HG02588 (cell line): ENCODE measurements at regions not wholly inside any gene's neighbourhood (a gene's known extent, or its start where the extent isn't known, plus 50 kb on each side); places are given as distances from the start of the nearest gene placed in this dataset.

ENCODE experiments used
- ATAC-seq: cut with Tn5 transposase; IDR thresholded peaks from one replicate; pipeline ENCODE4 v1.9.1; 2021; ENCODE audit warnings: mild to moderate bottlenecking, moderate library complexity; ENCODE audit not compliant: unreplicated experiment

DNA sequence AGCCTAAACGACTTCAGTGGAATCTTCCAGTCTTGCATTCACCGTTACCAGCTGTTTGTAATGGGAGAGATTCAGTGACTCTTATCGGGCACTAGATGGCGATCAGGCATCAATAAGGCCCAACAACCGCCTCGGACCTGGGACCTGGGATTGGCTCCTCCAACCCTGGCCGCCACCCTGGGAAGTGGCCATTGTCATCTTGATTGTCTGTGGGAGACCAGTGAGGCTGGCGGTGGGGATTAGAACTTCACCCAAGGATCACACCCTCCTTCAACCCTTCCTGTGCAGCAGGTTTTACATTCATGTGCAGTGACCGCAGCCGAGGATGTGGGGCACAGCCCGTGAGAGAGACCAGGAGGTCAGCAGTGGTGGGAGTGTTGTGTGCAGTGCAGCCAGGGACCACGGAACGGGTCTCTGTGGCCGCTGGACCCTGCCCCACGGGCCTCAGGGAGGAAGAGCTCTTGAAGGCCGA lies 85.3 kb downstream of the SPP2 start:
- no peak for ATAC-seq

GRCh38 chr2:234134496-234134895 lies 84.0 kb downstream of the SPP2 start:
- no peak for ATAC-seq

DNA sequence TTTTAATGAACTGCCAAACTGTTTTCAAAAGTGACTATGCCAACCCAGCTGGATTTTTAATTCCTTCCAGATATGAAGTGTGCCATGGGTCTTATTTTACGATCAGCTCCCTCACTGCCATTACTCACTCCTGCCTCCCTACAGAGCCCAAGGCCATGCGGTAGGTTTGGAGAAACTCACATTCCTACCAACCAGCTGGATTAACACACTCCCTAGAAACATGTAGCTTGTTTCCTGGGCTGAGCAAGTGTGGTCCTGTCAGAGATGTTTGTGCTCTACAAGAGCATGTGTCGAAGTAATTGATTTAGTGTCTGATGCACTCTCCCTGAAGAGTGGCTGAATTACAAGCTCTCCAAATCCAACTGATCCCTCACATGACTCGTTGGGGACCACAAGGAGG lies 82.5 kb downstream of the SPP2 start:
- ATAC-seq, result no peak

DNA sequence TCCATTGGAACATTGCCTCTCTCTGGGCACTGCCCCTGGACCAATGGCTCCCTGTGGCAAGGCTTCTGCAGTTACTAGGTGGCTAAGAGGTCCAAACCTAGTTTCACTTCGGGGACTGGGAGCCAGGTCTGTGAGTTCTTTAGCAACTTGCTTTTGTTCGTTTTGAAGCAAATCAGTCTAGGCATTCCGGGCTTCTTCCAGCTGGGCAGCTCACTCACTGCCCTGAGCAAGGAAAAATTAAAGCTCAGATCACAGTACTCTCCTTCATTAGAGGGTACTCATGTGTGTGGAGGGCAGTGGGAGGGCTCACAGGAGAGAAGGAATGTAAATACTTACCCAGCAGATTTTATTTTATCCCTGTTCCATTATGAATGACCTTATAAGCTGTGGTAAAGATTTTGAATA lies 80.3 kb downstream of the SPP2 start:
- ATAC-seq, result no peak

DNA sequence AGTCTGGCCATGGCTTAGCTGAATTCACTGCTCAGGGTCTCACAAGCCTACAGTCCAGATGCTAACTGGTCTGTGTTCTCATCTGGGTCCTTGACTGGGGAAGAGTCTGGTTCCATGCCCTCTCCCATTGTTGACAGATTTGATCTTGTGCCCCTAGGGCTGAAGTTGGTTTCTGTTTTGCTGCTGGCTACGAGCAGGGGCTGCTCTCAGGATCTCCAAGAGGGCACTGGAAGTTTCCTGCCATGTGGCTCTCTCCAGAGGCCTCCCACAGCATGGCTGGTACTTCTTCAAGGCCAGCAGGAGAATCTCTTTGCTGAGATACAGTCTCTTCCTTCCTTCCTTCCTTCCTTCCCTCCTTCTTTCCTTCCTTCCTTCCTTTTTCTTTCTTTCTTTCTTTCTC lies 78.1 kb downstream of the SPP2 start:
- no peak for ATAC-seq
